Karpas-422 (cell line): ENCODE measurements at regions not wholly inside any gene's neighbourhood (a gene's known extent, or its start where the extent isn't known, plus 50 kb on each side); places are given as distances from the start of the nearest gene placed in this dataset.

Source experiments
- DNase-seq: peaks from one replicate; pipeline ENCODE4 v3.0.0-alpha.2; 2015
- H2AFZ ChIP-seq: fragments of 200-600 bp; sonication (generic); 2 replicates; pipeline ENCODE4 v1.6.1; 2014; ENCODE audit warnings: antibody characterized with exemption, low read length, mixed read lengths
- H3K27ac ChIP-seq: fragments of 200-600 bp; sonication (generic); 2 replicates; pipeline ENCODE4 v1.5.1; 2014; ENCODE audit warnings: mild to moderate bottlenecking, low read length, moderate library complexity
- H3K27me3 ChIP-seq: fragments of 200-600 bp; sonication (generic); 2 replicates; pipeline ENCODE4 v1.6.1; 2014; ENCODE audit warnings: low read length, mixed read lengths
- H3K36me3 ChIP-seq: fragments of 200-600 bp; sonication (generic); 2 replicates; pipeline ENCODE4 v1.6.1; 2014; ENCODE audit warnings: low read length, mixed read lengths; ENCODE audit not compliant: insufficient read depth
- H3K4me1 ChIP-seq: fragments of 200-600 bp; sonication (generic); 2 replicates; pipeline ENCODE4 v1.6.1; 2014; ENCODE audit warnings: mild to moderate bottlenecking, low read length, mixed read lengths
- H3K4me2 ChIP-seq: fragments of 200-600 bp; sonication (generic); 2 replicates; pipeline ENCODE4 v1.6.1; 2014; ENCODE audit warnings: low read length, low read depth, mild to moderate bottlenecking; ENCODE audit not compliant: poor library complexity, severe bottlenecking
- H3K4me3 ChIP-seq: fragments of 200-600 bp; sonication (generic); 2 replicates; pipeline ENCODE4 v1.5.1; 2014; ENCODE audit warnings: mild to moderate bottlenecking, antibody characterized with exemption, low read length, mixed read lengths
- H3K79me2 ChIP-seq: fragments of 200-600 bp; sonication (generic); 2 replicates; pipeline ENCODE4 v1.6.1; 2014; ENCODE audit warnings: mild to moderate bottlenecking, low read length, mixed read lengths
- H3K9ac ChIP-seq: fragments of 200-600 bp; sonication (generic); 2 replicates; pipeline ENCODE4 v1.6.0; 2014; ENCODE audit warnings: low read length
- H3K9me2 ChIP-seq: fragments of 200-600 bp; sonication (generic), shearing (Covaris generic); replicated peaks from 2 replicates; pipeline ENCODE4 v1.6.0; 2014; ENCODE audit warnings: mild to moderate bottlenecking, low read length, moderate library complexity; ENCODE audit not compliant: insufficient read depth
- H3K9me3 ChIP-seq: fragments of 300-700, 200-600 bp; sonication (generic); 2 replicates; pipeline ENCODE4 v1.6.1; 2014; ENCODE audit warnings: low read length, mixed read lengths
- H4K20me1 ChIP-seq: fragments of 200-600 bp; sonication (generic); 2 replicates; pipeline ENCODE4 v1.6.1; 2014; ENCODE audit warnings: mild to moderate bottlenecking, antibody characterized with exemption, low read length, low read depth; ENCODE audit not compliant: insufficient read depth

- Histone ChIP-seq H3K36me3 (no peaks in the 10 kb centered on the region), H3K79me2 (no peaks in the 10 kb centered on the region), H3K9ac (no peak overlapping the region), H3K9me2 (no peaks in the 10 kb centered on the region), H3K9me3 (no peaks in the 10 kb centered on the region), H3K4me1 (peaks cover 14% of the 10 kb centered on the region), H4K20me1 (no peaks in the 10 kb centered on the region), H3K27me3 (no peaks in the 10 kb centered on the region), H3K27ac (no peak overlapping the region), H3K4me3 (no peak overlapping the region), H2AFZ (no peak overlapping the region), H3K4me2 (no peak overlapping the region)
- no peak for DNase-seq
These were observed 68.1 kb upstream of the KRR1 start for GRCh38 chr12:75579552-75579951.

- Histone ChIP-seq H3K9ac (no peak overlapping the region), H2AFZ (0 out of 2 replicates have a peak overlapping the region, but pooled peaks have one; percentile 2), H3K4me2 (no peak overlapping the region), H3K36me3 (no peaks in the 10 kb centered on the region), H3K4me1 (peaks cover 14% of the 10 kb centered on the region), H3K27ac (no peak overlapping the region), H3K27me3 (no peaks in the 10 kb centered on the region), H3K9me2 (no peaks in the 10 kb centered on the region), H3K9me3 (no peaks in the 10 kb centered on the region), H4K20me1 (no peaks in the 10 kb centered on the region), H3K4me3 (no peak overlapping the region), H3K79me2 (no peaks in the 10 kb centered on the region)
- no peak for DNase-seq
These were observed 67.1 kb upstream of the KRR1 start for GRCh38 chr12:75578546-75578945.

- Histone ChIP-seq H3K79me2 (no peaks in the 10 kb centered on the region), H3K9ac (no peak overlapping the region), H3K27ac (no peak overlapping the region), H3K9me2 (no peaks in the 10 kb centered on the region), H2AFZ (0 out of 2 replicates have a peak overlapping the region, but pooled peaks have one; percentile 2), H3K9me3 (no peaks in the 10 kb centered on the region), H4K20me1 (no peaks in the 10 kb centered on the region), H3K36me3 (no peaks in the 10 kb centered on the region), H3K4me3 (no peak overlapping the region), H3K4me1 (peaks cover 7% of the 10 kb centered on the region), H3K4me2 (no peak overlapping the region), H3K27me3 (no peaks in the 10 kb centered on the region)
- DNase-seq, result no peak
These were observed 66.4 kb upstream of the KRR1 start for GRCh38 chr12:75577812-75578211.

- peaks cover 9% of the 10 kb centered on the region for H3K4me1 ChIP-seq
- no peaks in the 10 kb centered on the region for H3K79me2 ChIP-seq
- H3K27ac ChIP-seq, result no peak overlapping the region
- no peak overlapping the region for H3K4me3 ChIP-seq
- H4K20me1 ChIP-seq, result no peaks in the 10 kb centered on the region
- no peaks in the 10 kb centered on the region for H3K27me3 ChIP-seq
- H3K36me3 ChIP-seq, result no peaks in the 10 kb centered on the region
- H2AFZ ChIP-seq, result no peak overlapping the region
- no peaks in the 10 kb centered on the region for H3K9me2 ChIP-seq
- no peak for DNase-seq
- H3K9ac ChIP-seq, result no peak overlapping the region
- H3K9me3 ChIP-seq, result no peaks in the 10 kb centered on the region
- no peak overlapping the region for H3K4me2 ChIP-seq
These were observed 60.3 kb upstream of the KRR1 start for GRCh38 chr12:75571656-75572205.

GRCh38 chr12:75571204-75571603 is 59.8 kb upstream of the KRR1 start:
- H2AFZ ChIP-seq, result no peak overlapping the region
- H3K4me3 ChIP-seq, result no peak overlapping the region
- DNase-seq, result no peak
- no peaks in the 10 kb centered on the region for H3K79me2 ChIP-seq
- no peaks in the 10 kb centered on the region for H4K20me1 ChIP-seq
- H3K27me3 ChIP-seq, result no peaks in the 10 kb centered on the region
- H3K36me3 ChIP-seq, result no peaks in the 10 kb centered on the region
- H3K9me3 ChIP-seq, result no peaks in the 10 kb centered on the region
- H3K27ac ChIP-seq, result no peak overlapping the region
- H3K4me2 ChIP-seq, result no peak overlapping the region
- no peak overlapping the region for H3K9ac ChIP-seq
- H3K4me1 ChIP-seq, result peaks cover 9% of the 10 kb centered on the region
- no peaks in the 10 kb centered on the region for H3K9me2 ChIP-seq

GRCh38 chr12:75568801-75569200 is 57.4 kb upstream of the KRR1 start:
- no peak for DNase-seq
- H3K4me3 ChIP-seq, result no peak overlapping the region
- H3K27me3 ChIP-seq, result no peaks in the 10 kb centered on the region
- H4K20me1 ChIP-seq, result no peaks in the 10 kb centered on the region
- no peaks in the 10 kb centered on the region for H3K79me2 ChIP-seq
- H2AFZ ChIP-seq, result 0 out of 2 replicates have a peak overlapping the region, but pooled peaks have one; percentile 20
- peaks cover 14% of the 10 kb centered on the region for H3K4me1 ChIP-seq
- 0 out of 2 replicates have a peak, but pooled peaks cover 4% of the 10 kb centered on the region for H3K36me3 ChIP-seq
- no peaks in the 10 kb centered on the region for H3K9me2 ChIP-seq
- H3K9ac ChIP-seq, result no peak overlapping the region
- H3K27ac ChIP-seq, result no peak overlapping the region
- H3K4me2 ChIP-seq, result no peak overlapping the region
- H3K9me3 ChIP-seq, result peaks cover 6% of the 10 kb centered on the region; the same call in 1 of the 2 replicates

GRCh38 chr12:75568393-75568792 is 57.0 kb upstream of the KRR1 start:
- Histone ChIP-seq H3K9me2 (no peaks in the 10 kb centered on the region), H3K27ac (no peak overlapping the region), H3K9ac (no peak overlapping the region), H3K9me3 (peaks cover 6% of the 10 kb centered on the region; the same call in 1 of the 2 replicates), H3K4me2 (no peak overlapping the region), H2AFZ (0 out of 2 replicates have a peak overlapping the region, but pooled peaks have one; percentile 20), H3K4me1 (peaks cover 16% of the 10 kb centered on the region), H3K27me3 (no peaks in the 10 kb centered on the region), H3K36me3 (0 out of 2 replicates have a peak, but pooled peaks cover 4% of the 10 kb centered on the region), H3K79me2 (no peaks in the 10 kb centered on the region), H4K20me1 (no peaks in the 10 kb centered on the region), H3K4me3 (no peak overlapping the region)
- no peak for DNase-seq

GRCh38 chr12:75565795-75566194 is 54.4 kb upstream of the KRR1 start:
- Histone ChIP-seq H3K9ac (no peak overlapping the region), H4K20me1 (no peaks in the 10 kb centered on the region), H3K27ac (no peak overlapping the region), H3K79me2 (no peaks in the 10 kb centered on the region), H3K9me2 (no peaks in the 10 kb centered on the region), H3K27me3 (no peaks in the 10 kb centered on the region), H3K4me1 (peaks cover 19% of the 10 kb centered on the region), H3K4me2 (no peak overlapping the region), H3K9me3 (peaks cover 6% of the 10 kb centered on the region; the same call in 1 of the 2 replicates), H3K4me3 (no peak overlapping the region), H2AFZ (no peak overlapping the region), H3K36me3 (0 out of 2 replicates have a peak, but pooled peaks cover 4% of the 10 kb centered on the region)
- no peak for DNase-seq
